A673 (cell line): ENCODE measurements at regions not wholly inside any gene's neighbourhood (a gene's known extent, or its start where the extent isn't known, plus 50 kb on each side); places are given as distances from the start of the nearest gene placed in this dataset.

Experiments used
- CTCF ChIP-seq: fragments of 300-800, 200-600 bp; sonication (generic); conservative IDR thresholded peaks from 2 replicates; pipeline ENCODE4 v1.5.1; 2017; ENCODE audit warnings: low read depth, mild to moderate bottlenecking, antibody characterized with exemption, low read length, moderate library complexity, mixed read lengths
- EZH2 ChIP-seq: fragments of 200-600 bp; sonication (generic); IDR thresholded peaks from 2 replicates; pipeline ENCODE4 v1.6.1; 2017; ENCODE audit warnings: borderline replicate concordance, low read depth, mild to moderate bottlenecking, mixed read lengths, antibody characterized with exemption, low read length; ENCODE audit not compliant: poor library complexity, severe bottlenecking

GRCh38 chr5:130268489-130268888 is 364.2 kb downstream of the CHSY3 start:
- TF ChIP-seq CTCF (no peak), EZH2 (no peak)
